ENCODE measurements at regions not wholly inside any gene's neighbourhood (a gene's known extent, or its start where the extent isn't known, plus 50 kb on each side); places are given as distances from the start of the nearest gene placed in this dataset.

DNA sequence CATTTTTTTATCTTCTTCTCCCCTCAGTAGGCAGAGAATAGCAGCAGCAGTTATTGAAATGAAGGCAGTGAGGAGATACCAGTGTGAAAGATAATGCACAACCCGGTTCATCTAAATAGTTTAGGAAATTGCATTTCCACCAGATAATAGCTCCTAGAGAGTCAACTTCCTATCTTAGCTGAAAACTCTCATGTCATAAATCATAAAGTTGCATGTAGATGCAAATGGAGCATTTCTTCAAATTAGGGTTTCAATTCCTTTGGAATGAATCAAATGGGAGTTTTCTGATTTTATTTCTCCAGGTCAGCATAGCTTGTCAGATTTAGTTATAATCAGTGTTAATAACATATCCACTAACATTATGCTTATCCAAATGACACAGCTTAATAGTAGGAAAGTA is 335.3 kb downstream of the CNTNAP4 start:
- CTCF ChIA-PET, result no interaction called here
- DNase-seq (ENCODE audit: low read depth in 1 of 2, low spot score in 1 of 2), result no peak
- POLR2A ChIA-PET, result no interaction called here
- Histone ChIP-seq H3K27ac (no peak overlapping the region), H3K9me3 (no peaks in the 10 kb centered on the region), H3K4me3 (no peak overlapping the region), H3K4me1 (no peaks in the 10 kb centered on the region), H3K4me2 (no peak overlapping the region)
- ATAC-seq, result no peak
- WGBS (ENCODE audit: missing lambda C conversion rate), result 16% methylated on average over 1 of the region's 1 CpG
- no peak for FAIRE-seq
- TF ChIP-seq SREBF2 (IDR thresholded peaks at IDR 0.05) (no peak), TFCP2L1 (CRISPR knock-in tag; IDR thresholded peaks at IDR 0.05) (no peak), ZFP36 (IDR thresholded peaks at IDR 0.05; ENCODE audit: borderline replicate concordance, partially characterized antibody) (no peak), RFX5 (IDR thresholded peaks at IDR 0.05) (no peak), PBX3 (IDR thresholded peaks at IDR 0.05) (no peak), FOXS1 (CRISPR knock-in tag; IDR thresholded peaks at IDR 0.05) (no peak), ATOH8 (CRISPR knock-in tag; IDR thresholded peaks at IDR 0.05; ENCODE audit: low read depth) (no peak), CBX8 (IDR thresholded peaks at IDR 0.05) (no peak), HOXA7 (CRISPR knock-in tag; IDR thresholded peaks at IDR 0.05) (no peak), CEBPB (IDR thresholded peaks at IDR 0.05) (no peak), PHF8 (IDR thresholded peaks at IDR 0.05; ENCODE audit: borderline replicate concordance, low read depth) (no peak), EHF (CRISPR knock-in tag; IDR thresholded peaks at IDR 0.05) (no peak), ZSCAN20 (CRISPR knock-in tag; IDR thresholded peaks at IDR 0.05) (no peak)

DNA sequence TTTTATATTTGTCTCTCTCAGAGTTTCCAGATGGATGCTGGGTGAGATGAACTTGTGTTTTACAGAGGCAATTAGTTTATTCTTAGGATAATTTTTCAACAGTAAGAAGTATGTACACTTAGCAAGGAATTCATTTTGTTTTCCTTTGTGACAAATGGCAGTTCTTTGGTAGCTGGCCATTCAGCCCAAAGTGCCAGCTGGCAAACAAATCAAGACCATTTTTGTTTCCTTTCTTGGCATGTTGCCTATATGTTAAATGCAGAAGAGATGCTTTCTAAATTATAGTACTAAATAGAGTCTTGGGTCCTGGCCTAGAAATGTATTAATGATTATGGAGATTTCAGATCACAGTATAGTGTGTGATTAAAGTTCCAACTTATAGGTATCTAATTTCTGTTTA is 337.1 kb downstream of the CNTNAP4 start:
- Histone ChIP-seq H3K27ac (no peak overlapping the region), H3K4me1 (no peaks in the 10 kb centered on the region), H3K4me2 (no peak overlapping the region), H3K4me3 (no peak overlapping the region), H3K9me3 (no peaks in the 10 kb centered on the region)
- CTCF ChIA-PET, result no interaction called here
- TF ChIP-seq CEBPB (IDR thresholded peaks at IDR 0.05), result no peak
- TF ChIP-seq, protein P1, sequence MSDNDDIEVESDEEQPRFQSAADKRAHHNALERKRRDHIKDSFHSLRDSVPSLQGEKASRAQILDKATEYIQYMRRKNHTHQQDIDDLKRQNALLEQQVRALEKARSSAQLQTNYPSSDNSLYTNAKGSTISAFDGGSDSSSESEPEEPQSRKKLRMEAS (IDR thresholded peaks at IDR 0.05), result no peak
- TF ChIP-seq HOXA7 (CRISPR knock-in tag; IDR thresholded peaks at IDR 0.05), result no peak
- no peak for TF ChIP-seq HMGXB4 (CRISPR knock-in tag; IDR thresholded peaks at IDR 0.05; ENCODE audit: borderline replicate concordance)
- TF ChIP-seq HOXB5 (CRISPR knock-in tag; IDR thresholded peaks at IDR 0.05), result no peak
- TF ChIP-seq ZNF302 (CRISPR knock-in tag; IDR thresholded peaks at IDR 0.05), result no peak
- TF ChIP-seq POLR2AphosphoS2 (conservative IDR thresholded peaks at IDR 0.05; ENCODE audit: low read length), result no peak
- TF ChIP-seq CHD4 (IDR thresholded peaks at IDR 0.05; ENCODE audit: borderline replicate concordance), result no peak
- TF ChIP-seq TP53 (CRISPR knock-in tag; IDR thresholded peaks at IDR 0.05), result no peak
- TF ChIP-seq RCOR1 (IDR thresholded peaks at IDR 0.05; ENCODE audit: low read depth, low read length), result no peak
- no peak for TF ChIP-seq JUNB (IDR thresholded peaks at IDR 0.05)
- TF ChIP-seq BHLHE40 (IDR thresholded peaks at IDR 0.05; ENCODE audit: low read depth, low read length), result no peak
- no peak for TF ChIP-seq FOSL2 (IDR thresholded peaks at IDR 0.05)
- no peak for TF ChIP-seq FOSL2 (CRISPR knock-in tag; IDR thresholded peaks at IDR 0.05)
- TF ChIP-seq ATOH8 (CRISPR knock-in tag; IDR thresholded peaks at IDR 0.05; ENCODE audit: low read depth), result no peak
- TF ChIP-seq FOSB (CRISPR knock-in tag; IDR thresholded peaks at IDR 0.05), result no peak
- TF ChIP-seq KDM1A (IDR thresholded peaks at IDR 0.05; ENCODE audit: low read depth), result no peak
- TF ChIP-seq CTCF (IDR thresholded peaks at IDR 0.05), result no peak
- TF ChIP-seq PBX3 (IDR thresholded peaks at IDR 0.05), result no peak
- no peak for TF ChIP-seq E2F6 (IDR thresholded peaks at IDR 0.05; ENCODE audit: borderline replicate concordance, low read depth)
- DNase-seq (ENCODE audit: low read depth in 1 of 2, low spot score in 1 of 2), result no peak
- ATAC-seq, result no peak
- POLR2A ChIA-PET, result no interaction called here
- FAIRE-seq, result no peak

All from A549 (cell line).